A673 (cell line): ENCODE measurements at regions not wholly inside any gene's neighbourhood (a gene's known extent, or its start where the extent isn't known, plus 50 kb on each side); places are given as distances from the start of the nearest gene placed in this dataset.

Source experiments
- BruUV-seq: library from RNA; stranded (reverse); fragments of 400-500 nt; replicated peaks from 2 replicates; lab custom pipeline; 2021; lab: Mats Ljungman, UMichigan
- CTCF ChIA-PET: fragments of 300-600 bp; sonication (Branson Sonifier 250); formaldehyde crosslinking; loops from one replicate; lab custom pipeline; 2022; ENCODE audit warnings: antibody characterized with exemption; lab: Charles Lee
- POLR2A ChIA-PET: fragments of 300-600 bp; sonication (Branson Sonifier 250); formaldehyde crosslinking; loops from one replicate; lab custom pipeline; 2022; ENCODE audit warnings: antibody characterized with exemption; ENCODE audit not compliant: low non-redundant PET; lab: Charles Lee
- DNase-seq: peaks from one replicate; pipeline ENCODE4 v3.0.0-alpha.2; 2015; ENCODE audit warnings: low spot score
- H3K27ac ChIP-seq: fragments of 200-600 bp; sonication (generic); 2 replicates; pipeline ENCODE4 v1.5.1; 2016; ENCODE audit warnings: mixed run types, low read depth, mild to moderate bottlenecking, mixed read lengths, antibody characterized with exemption, low read length; ENCODE audit not compliant: poor library complexity, severe bottlenecking
- H3K27me3 ChIP-seq: fragments of 200-600 bp; sonication (generic); replicated peaks from 2 replicates; pipeline ENCODE4 v1.6.1; 2017; ENCODE audit warnings: mixed run types, low read depth, mild to moderate bottlenecking, mixed read lengths, antibody characterized with exemption, low read length; ENCODE audit not compliant: insufficient read depth, poor library complexity
- H3K36me3 ChIP-seq: fragments of 200-600 bp; sonication (generic); 2 replicates; pipeline ENCODE4 v1.6.1; 2016; ENCODE audit warnings: mixed run types, mild to moderate bottlenecking, mixed read lengths, antibody characterized with exemption, low read length; ENCODE audit not compliant: insufficient read depth, poor library complexity, severe bottlenecking
- H3K4me1 ChIP-seq: fragments of 200-600 bp; sonication (generic); 2 replicates; pipeline ENCODE4 v1.6.1; 2017; ENCODE audit warnings: mixed run types, mild to moderate bottlenecking, mixed read lengths, antibody characterized with exemption, low read length; ENCODE audit not compliant: insufficient read depth, poor library complexity, severe bottlenecking
- H3K4me3 ChIP-seq: fragments of 200-600 bp; sonication (generic); 2 replicates; pipeline ENCODE4 v1.5.1; 2016; ENCODE audit warnings: low read depth, mixed run types, mild to moderate bottlenecking, mixed read lengths, low read length; ENCODE audit not compliant: poor library complexity, severe bottlenecking
- H3K9me3 ChIP-seq: fragments of 200-600 bp; sonication (generic); 2 replicates; pipeline ENCODE4 v1.6.1; 2016; ENCODE audit warnings: mixed run types, low read depth, mild to moderate bottlenecking, mixed read lengths, antibody characterized with exemption, low read length; ENCODE audit not compliant: poor library complexity, severe bottlenecking
- CTCF ChIP-seq: fragments of 300-800, 200-600 bp; sonication (generic); conservative IDR thresholded peaks from 2 replicates; pipeline ENCODE4 v1.5.1; 2017; ENCODE audit warnings: low read depth, mild to moderate bottlenecking, antibody characterized with exemption, low read length, moderate library complexity, mixed read lengths
- EZH2 ChIP-seq: fragments of 200-600 bp; sonication (generic); IDR thresholded peaks from 2 replicates; pipeline ENCODE4 v1.6.1; 2017; ENCODE audit warnings: borderline replicate concordance, low read depth, mild to moderate bottlenecking, mixed read lengths, antibody characterized with exemption, low read length; ENCODE audit not compliant: poor library complexity, severe bottlenecking
- intact Hi-C: fragments of 100-400 bp; cut with micrococcal nuclease; formaldehyde crosslinking; loops from one replicate; pipeline ENCODE4 v1.10.0; 2022; ENCODE audit not compliant: unreplicated experiment

- Histone ChIP-seq H3K27ac (no peak overlapping the region), H3K4me3 (no peak overlapping the region), H3K9me3 (no peaks in the 10 kb centered on the region), H3K27me3 (no peaks in the 10 kb centered on the region), H3K36me3 (no peaks in the 10 kb centered on the region), H3K4me1 (no peaks in the 10 kb centered on the region)
- CTCF ChIA-PET = no interaction called here
- BruUV-seq = no TSS peak
- DNase-seq = no peak
- POLR2A ChIA-PET = no interaction called here
- TF ChIP-seq EZH2 (no peak), CTCF (no peak)
- intact Hi-C loops = no loop called here
These were observed 108.1 kb downstream of the MATN1 start for GRCh38 chr1:30615076-30615795.

GRCh38 chr1:30613188-30613587 lies 110.2 kb downstream of the MATN1 start:
- Histone ChIP-seq H3K9me3 (no peaks in the 10 kb centered on the region), H3K27ac (no peak overlapping the region), H3K4me3 (no peak overlapping the region), H3K36me3 (no peaks in the 10 kb centered on the region), H3K4me1 (no peaks in the 10 kb centered on the region), H3K27me3 (no peaks in the 10 kb centered on the region)
- POLR2A ChIA-PET = no interaction called here
- no peak for DNase-seq
- TF ChIP-seq EZH2 (no peak), CTCF (no peak)
- BruUV-seq = no TSS peak
- CTCF ChIA-PET = no interaction called here
- intact Hi-C loops = no loop called here

- H3K36me3 ChIP-seq = no peaks in the 10 kb centered on the region
- no peaks in the 10 kb centered on the region for H3K27me3 ChIP-seq
- H3K4me3 ChIP-seq = no peak overlapping the region
- CTCF ChIA-PET = no interaction called here
- no TSS peak for BruUV-seq
- TF ChIP-seq CTCF (no peak), EZH2 (no peak)
- DNase-seq = no peak
- no peak overlapping the region for H3K27ac ChIP-seq
- H3K4me1 ChIP-seq = no peaks in the 10 kb centered on the region
- intact Hi-C loops = no loop called here
- no peaks in the 10 kb centered on the region for H3K9me3 ChIP-seq
- POLR2A ChIA-PET = no interaction called here
These were observed 110.8 kb downstream of the MATN1 start for GRCh38 chr1:30612536-30613065.
